Effector memory CD4-positive, alpha-beta T cell (primary cell): ENCODE measurements at regions not wholly inside any gene's neighbourhood (a gene's known extent, or its start where the extent isn't known, plus 50 kb on each side); places are given as distances from the start of the nearest gene placed in this dataset.

Experiments
- DNase-seq, 3 donors: peaks; one replicate each; pipeline ENCODE4 v3.0.0-alpha.2; 2020
- H3K27ac ChIP-seq: 2 replicates; pipeline ENCODE4 v1.7.0; 2013; ENCODE audit warnings: mild to moderate bottlenecking, low read length, moderate library complexity; ENCODE audit not compliant: insufficient read depth, poor library complexity, severe bottlenecking
- H3K27me3 ChIP-seq: replicated peaks from 2 replicates; pipeline ENCODE4 v1.7.0; 2013; ENCODE audit warnings: mild to moderate bottlenecking, low read length; ENCODE audit not compliant: insufficient read depth, control insufficient read depth, poor library complexity, severe bottlenecking
- H3K36me3 ChIP-seq: 2 replicates; pipeline ENCODE4 v1.7.0; 2013; ENCODE audit warnings: mild to moderate bottlenecking, low read length, moderate library complexity; ENCODE audit not compliant: control insufficient read depth, insufficient read depth
- H3K4me1 ChIP-seq: 2 replicates; pipeline ENCODE4 v1.7.0; 2013; ENCODE audit warnings: low read length, mild to moderate bottlenecking; ENCODE audit not compliant: control insufficient read depth, insufficient read depth, poor library complexity, severe bottlenecking
- H3K4me3 ChIP-seq: 2 replicates; pipeline ENCODE4 v1.7.0; 2013; ENCODE audit warnings: low read length, low read depth, mild to moderate bottlenecking; ENCODE audit not compliant: insufficient read depth, poor library complexity, severe bottlenecking
- H3K9me3 ChIP-seq: 2 replicates; pipeline ENCODE4 v1.7.0; 2013; ENCODE audit warnings: mild to moderate bottlenecking, low read length, moderate library complexity; ENCODE audit not compliant: control insufficient read depth

- H3K4me3 ChIP-seq = no peak overlapping the region
- no peaks in the 10 kb centered on the region for H3K9me3 ChIP-seq
- H3K27me3 ChIP-seq = no peaks in the 10 kb centered on the region
- no peak overlapping the region for H3K27ac ChIP-seq
- H3K36me3 ChIP-seq = no peaks in the 10 kb centered on the region
- H3K4me1 ChIP-seq = no peaks in the 10 kb centered on the region
- no peak for DNase-seq
Observed at GRCh38 chr1:240031009-240031408, 60.7 kb upstream of the FMN2 start.

- Histone ChIP-seq H3K4me3 (no peak overlapping the region), H3K27me3 (no peaks in the 10 kb centered on the region), H3K9me3 (no peaks in the 10 kb centered on the region), H3K27ac (no peak overlapping the region), H3K4me1 (no peaks in the 10 kb centered on the region), H3K36me3 (no peaks in the 10 kb centered on the region)
- DNase-seq = no peak
Observed at GRCh38 chr1:240031414-240031813, 60.3 kb upstream of the FMN2 start.

- Histone ChIP-seq H3K4me1 (no peaks in the 10 kb centered on the region), H3K27me3 (no peaks in the 10 kb centered on the region), H3K27ac (no peak overlapping the region), H3K9me3 (no peaks in the 10 kb centered on the region), H3K4me3 (no peak overlapping the region), H3K36me3 (no peaks in the 10 kb centered on the region)
- DNase-seq = no peak
Observed at GRCh38 chr1:240033406-240033805, 58.3 kb upstream of the FMN2 start.

- H3K9me3 ChIP-seq = no peaks in the 10 kb centered on the region
Observed at GRCh38 chr1:240036526-240036925, 55.2 kb upstream of the FMN2 start.

More at GRCh38 chr1:240036526-240036925, 55.2 kb upstream of the FMN2 start:
- H3K4me1 ChIP-seq = no peaks in the 10 kb centered on the region
- H3K27me3 ChIP-seq = no peaks in the 10 kb centered on the region
- no peak overlapping the region for H3K4me3 ChIP-seq
- DNase-seq = no peak
- H3K36me3 ChIP-seq = no peaks in the 10 kb centered on the region
- H3K27ac ChIP-seq = no peak overlapping the region
